COR-L47 (cell line): ENCODE measurements at regions not wholly inside any gene's neighbourhood (a gene's known extent, or its start where the extent isn't known, plus 50 kb on each side); places are given as distances from the start of the nearest gene placed in this dataset.

Experiments
- DNase-seq: peaks from one replicate; lab custom pipeline; 2025; lab: John Stamatoyannopoulos, UW

- DNase-seq: no peak
Measured at GRCh38 chr12:88634008-88634407, 53.7 kb upstream of the KITLG start.

DNA sequence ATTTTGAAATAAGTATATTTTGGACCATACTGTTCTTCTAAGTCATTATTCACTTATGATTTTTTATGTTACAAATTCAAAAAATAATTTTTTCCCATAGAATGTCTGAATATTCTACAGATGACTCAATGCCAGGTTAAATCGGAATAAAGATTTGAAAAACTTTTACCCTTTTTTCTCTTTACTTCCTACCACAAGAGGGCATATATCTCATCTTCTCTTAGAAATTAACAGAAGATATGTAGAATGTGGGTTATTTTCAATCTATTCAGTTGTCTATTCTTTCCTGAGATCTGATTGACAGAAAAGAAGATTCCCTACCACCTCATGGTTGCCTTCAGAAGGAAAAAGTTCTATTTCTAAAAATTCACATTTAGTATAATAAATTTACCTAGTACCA lies 53.0 kb upstream of the KITLG start:
- no peak for DNase-seq

DNA sequence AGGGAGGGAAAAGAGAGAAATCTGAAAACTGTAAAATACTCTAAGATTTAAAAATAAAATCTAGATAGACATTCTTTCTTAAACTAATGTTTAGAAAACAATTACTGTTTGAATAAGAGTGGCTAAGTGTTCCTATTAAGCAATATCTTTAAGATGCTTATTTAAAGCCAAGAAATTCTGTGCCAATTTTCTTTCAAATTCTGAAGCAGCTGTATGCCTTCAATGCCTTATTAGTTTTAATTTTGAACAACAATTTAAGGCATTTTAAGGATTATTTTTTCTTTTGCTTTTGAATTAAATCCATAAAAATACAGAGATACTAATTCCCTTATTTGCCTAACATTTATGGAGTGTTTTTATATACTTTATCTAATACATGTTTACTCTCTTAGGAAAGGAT lies 50.3 kb upstream of the KITLG start:
- no peak for DNase-seq
